HG02981 (cell line): ENCODE measurements at regions not wholly inside any gene's neighbourhood (a gene's known extent, or its start where the extent isn't known, plus 50 kb on each side); places are given as distances from the start of the nearest gene placed in this dataset.

Source experiments
- ATAC-seq: cut with Tn5 transposase; IDR thresholded peaks from one replicate; pipeline ENCODE4 v1.9.1; 2021; ENCODE audit warnings: mild to moderate bottlenecking, moderate library complexity; ENCODE audit not compliant: unreplicated experiment

GRCh38 chr14:61226015-61226654 is 55.0 kb downstream of the TMEM30B start:
- ATAC-seq, result no peak

- no peak for ATAC-seq
Observed at GRCh38 chr14:61225344-61225743, 55.8 kb downstream of the TMEM30B start.

GRCh38 chr14:61223552-61223951 is 57.6 kb downstream of the TMEM30B start:
- no peak for ATAC-seq

- no peak for ATAC-seq
Observed at GRCh38 chr14:61222388-61222787, 58.8 kb downstream of the TMEM30B start.

GRCh38 chr14:61221906-61222305 is 59.2 kb downstream of the TMEM30B start:
- no peak for ATAC-seq

- ATAC-seq, result no peak
Observed at GRCh38 chr14:61219673-61220072, 61.5 kb downstream of the TMEM30B start.

- ATAC-seq, result no peak
Observed at GRCh38 chr14:61219256-61219655, 61.9 kb downstream of the TMEM30B start.

- ATAC-seq, result no peak
Observed at GRCh38 chr14:61218767-61219166, 62.4 kb downstream of the TMEM30B start.

GRCh38 chr14:61218157-61218556 is 63.0 kb downstream of the TMEM30B start:
- ATAC-seq, result no peak

- no peak for ATAC-seq
Observed at GRCh38 chr14:61217516-61217915, 63.6 kb downstream of the TMEM30B start.

- no peak for ATAC-seq
Observed at GRCh38 chr14:61215222-61216020, 65.7 kb downstream of the TMEM30B start.

GRCh38 chr14:61213920-61214319 is 67.2 kb downstream of the TMEM30B start:
- no peak for ATAC-seq

GRCh38 chr14:61213191-61213621 is 67.9 kb downstream of the TMEM30B start:
- no peak for ATAC-seq

GRCh38 chr14:61212546-61212945 is 68.6 kb downstream of the TMEM30B start:
- ATAC-seq, result no peak

- no peak for ATAC-seq
Observed at GRCh38 chr14:61211476-61212255, 69.5 kb downstream of the TMEM30B start.

- no peak for ATAC-seq
Observed at GRCh38 chr14:61203081-61203753, 77.9 kb downstream of the TMEM30B start.

GRCh38 chr14:61202124-61202523 is 79.0 kb downstream of the TMEM30B start:
- ATAC-seq, result no peak

- no peak for ATAC-seq
Observed at GRCh38 chr14:61201171-61201570, 80.0 kb downstream of the TMEM30B start.

- no peak for ATAC-seq
Observed at GRCh38 chr14:61197416-61197815, 83.7 kb downstream of the TMEM30B start.

- no peak for ATAC-seq
Observed at GRCh38 chr14:61196792-61197191, 84.3 kb downstream of the TMEM30B start.

GRCh38 chr14:61196034-61196433 is 85.1 kb downstream of the TMEM30B start:
- ATAC-seq, result no peak
